ENCODE measurements at regions not wholly inside any gene's neighbourhood (a gene's known extent, or its start where the extent isn't known, plus 50 kb on each side); places are given as distances from the start of the nearest gene placed in this dataset.
A peak's percentile ranks its signal among the peaks of the same experiment; 100 is the strongest.
"Not testable (repeated sequence)": the region's sequence is repeated elsewhere in the genome, so short reads cannot be mapped to it uniquely, and the experiment has no call there.

- H3K36me3 ChIP-seq (ENCODE audit: low read depth): no peaks in the 10 kb centered on the region
- no peak overlapping the region for H3K4me3 ChIP-seq
- H3K4me1 ChIP-seq (ENCODE audit: insufficient read depth): peaks cover 15% of the 10 kb centered on the region
- peak overlapping the region; percentile 40; the same call in 1 of the 2 replicates for H2AFZ ChIP-seq
- TF ChIP-seq EZH2 (IDR thresholded peaks at IDR 0.05; ENCODE audit: insufficient read depth, poor library complexity, severe bottlenecking) (no peak), EZH2phosphoT487 (IDR thresholded peaks at IDR 0.05; ENCODE audit: insufficient read depth, low read depth) (no peak)
- no peak for DNase-seq
- peaks cover 17% of the 10 kb centered on the region; the same call in 1 of the 2 replicates for H3F3A ChIP-seq (ENCODE audit: insufficient read depth)
- H3K4me2 ChIP-seq (ENCODE audit: unreplicated experiment): no peak overlapping the region
- peak overlapping the region; percentile 47 for H3K9ac ChIP-seq
- 53 to 61% methylated on average over 2 of the region's 2 CpGs for WGBS, 2 experiments (ENCODE audit: low coverage in 1 of 2, low lambda C conversion rate in 2 of 2, missing lambda C conversion rate in 2 of 2)
- H3K27ac ChIP-seq: peak overlapping the region; percentile 69
- H3K9me2 ChIP-seq (ENCODE audit: insufficient read depth): no peaks in the 10 kb centered on the region
- H4K20me1 ChIP-seq (ENCODE audit: insufficient read depth): no peaks in the 10 kb centered on the region
- H3K27me3 ChIP-seq (replicated peaks; ENCODE audit: insufficient read depth): no peaks in the 10 kb centered on the region
- in situ Hi-C loops (cut with MboI): no loop called here
- H3K9me3 ChIP-seq (ENCODE audit: low read depth): no peaks in the 10 kb centered on the region
- no peaks in the 10 kb centered on the region for H3K79me2 ChIP-seq (ENCODE audit: insufficient read depth)
These were observed 277.1 kb upstream of the ECI2 start for GRCh38 chr6:4412488-4412887.

DNA sequence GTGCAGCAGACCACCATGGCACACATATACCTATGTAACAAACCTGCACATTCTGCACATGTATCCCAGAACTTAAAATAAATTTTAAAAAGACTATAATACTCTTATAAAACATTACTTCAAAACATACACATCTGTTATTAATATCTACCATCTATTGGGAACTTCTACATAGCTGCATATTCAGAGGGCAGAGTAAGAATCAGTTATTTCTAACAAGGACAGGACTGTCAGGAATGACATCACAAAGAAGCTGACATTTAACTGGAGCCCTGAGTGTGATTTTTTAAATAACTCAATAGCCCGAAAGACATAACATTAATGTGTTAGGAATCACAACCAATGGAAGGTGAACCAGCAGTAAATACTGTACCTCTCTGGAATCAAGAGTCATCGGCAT lies 276.7 kb upstream of the ECI2 start:
- H4K20me1 ChIP-seq (ENCODE audit: insufficient read depth): no peaks in the 10 kb centered on the region
- peak overlapping the region; percentile 40; the same call in 1 of the 2 replicates for H2AFZ ChIP-seq
- no peaks in the 10 kb centered on the region for H3K27me3 ChIP-seq (replicated peaks; ENCODE audit: insufficient read depth)
- H3K9me3 ChIP-seq (ENCODE audit: low read depth): no peaks in the 10 kb centered on the region
- 2 to 3% methylated on average over 2 of the region's 2 CpGs for WGBS, 2 experiments (ENCODE audit: low coverage in 1 of 2, low lambda C conversion rate in 2 of 2, missing lambda C conversion rate in 2 of 2)
- H3K9me2 ChIP-seq (ENCODE audit: insufficient read depth): no peaks in the 10 kb centered on the region
- H3K36me3 ChIP-seq (ENCODE audit: low read depth): no peaks in the 10 kb centered on the region
- H3F3A ChIP-seq (ENCODE audit: insufficient read depth): peaks cover 17% of the 10 kb centered on the region; the same call in 1 of the 2 replicates
- H3K79me2 ChIP-seq (ENCODE audit: insufficient read depth): no peaks in the 10 kb centered on the region
- H3K9ac ChIP-seq: peak overlapping the region; percentile 47; the same call in 1 of the 2 replicates
- in situ Hi-C loops (cut with MboI): no loop called here
- H3K4me2 ChIP-seq (ENCODE audit: unreplicated experiment): no peak overlapping the region
- peak; percentile 21 for DNase-seq
- peak overlapping the region; percentile 69 for H3K27ac ChIP-seq
- H3K4me1 ChIP-seq (ENCODE audit: insufficient read depth): peaks cover 15% of the 10 kb centered on the region
- TF ChIP-seq EZH2 (IDR thresholded peaks at IDR 0.05; ENCODE audit: insufficient read depth, poor library complexity, severe bottlenecking) (no peak), EZH2phosphoT487 (IDR thresholded peaks at IDR 0.05; ENCODE audit: insufficient read depth, low read depth) (no peak)
- H3K4me3 ChIP-seq: no peak overlapping the region

DNA sequence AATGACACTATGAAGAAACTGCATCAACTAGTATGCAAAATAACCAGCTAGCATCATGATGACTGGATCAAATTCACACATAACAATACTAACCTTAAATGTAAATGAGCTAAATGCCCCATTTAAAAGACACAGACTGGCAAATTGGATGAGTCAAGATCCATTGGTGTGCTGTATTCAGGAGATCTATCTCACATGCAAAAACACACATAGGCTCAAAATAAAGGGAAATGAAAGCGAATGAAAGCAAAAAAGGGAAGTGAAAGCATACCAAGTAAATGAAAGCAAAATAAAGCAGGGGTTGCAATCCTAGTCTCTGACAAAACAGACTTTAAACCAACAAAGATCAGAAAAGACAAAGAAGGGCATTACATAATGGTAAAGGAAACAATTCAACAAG lies 272.3 kb upstream of the ECI2 start:
- WGBS, 2 experiments (ENCODE audit: low coverage in 1 of 2, low lambda C conversion rate in 2 of 2, missing lambda C conversion rate in 2 of 2): 97 to 100% methylated on average over 1 of the region's 1 CpG
- H3K9me2 ChIP-seq (ENCODE audit: insufficient read depth); H3K27me3 ChIP-seq (replicated peaks; ENCODE audit: insufficient read depth); H3K27ac ChIP-seq; DNase-seq; H3K9ac ChIP-seq; H3K4me3 ChIP-seq; H3K4me1 ChIP-seq (ENCODE audit: insufficient read depth); H3K4me2 ChIP-seq (ENCODE audit: unreplicated experiment); H3K36me3 ChIP-seq (ENCODE audit: low read depth); H2AFZ ChIP-seq; in situ Hi-C loops (cut with MboI); H4K20me1 ChIP-seq (ENCODE audit: insufficient read depth); H3F3A ChIP-seq (ENCODE audit: insufficient read depth); H3K79me2 ChIP-seq (ENCODE audit: insufficient read depth); H3K9me3 ChIP-seq (ENCODE audit: low read depth): not testable (repeated sequence)

GRCh38 chr6:4405621-4406212 lies 270.3 kb upstream of the ECI2 start:
- Histone ChIP-seq H3K4me2 (ENCODE audit: unreplicated experiment) (no peak overlapping the region), H3K27me3 (replicated peaks; ENCODE audit: insufficient read depth) (no peaks in the 10 kb centered on the region), H2AFZ (no peak overlapping the region), H3K4me1 (ENCODE audit: insufficient read depth) (peaks cover 14% of the 10 kb centered on the region), H3K36me3 (ENCODE audit: low read depth) (no peaks in the 10 kb centered on the region), H3K9me2 (ENCODE audit: insufficient read depth) (no peaks in the 10 kb centered on the region), H4K20me1 (ENCODE audit: insufficient read depth) (no peaks in the 10 kb centered on the region), H3K4me3 (no peak overlapping the region), H3F3A (ENCODE audit: insufficient read depth) (no peaks in the 10 kb centered on the region), H3K9me3 (ENCODE audit: low read depth) (no peaks in the 10 kb centered on the region), H3K9ac (no peak overlapping the region), H3K27ac (no peak overlapping the region), H3K79me2 (ENCODE audit: insufficient read depth) (no peaks in the 10 kb centered on the region)
- WGBS, 2 experiments (ENCODE audit: low coverage in 1 of 2, low lambda C conversion rate in 2 of 2, missing lambda C conversion rate in 2 of 2): 77 to 80% methylated on average over 11 of the region's 11 CpGs
- no peak for TF ChIP-seq EZH2phosphoT487 (IDR thresholded peaks at IDR 0.05; ENCODE audit: insufficient read depth, low read depth)
- TF ChIP-seq EZH2 (IDR thresholded peaks at IDR 0.05; ENCODE audit: insufficient read depth, poor library complexity, severe bottlenecking): no peak
- DNase-seq: no peak
- in situ Hi-C loops (cut with MboI): no loop called here

GRCh38 chr6:4404415-4404814 lies 269.0 kb upstream of the ECI2 start:
- Histone ChIP-seq H2AFZ (no peak overlapping the region), H3K27me3 (replicated peaks; ENCODE audit: insufficient read depth) (no peaks in the 10 kb centered on the region), H3F3A (ENCODE audit: insufficient read depth) (no peaks in the 10 kb centered on the region), H3K4me3 (no peak overlapping the region), H3K4me2 (ENCODE audit: unreplicated experiment) (no peak overlapping the region), H3K9me2 (ENCODE audit: insufficient read depth) (no peaks in the 10 kb centered on the region), H3K9ac (no peak overlapping the region), H3K79me2 (ENCODE audit: insufficient read depth) (no peaks in the 10 kb centered on the region), H3K27ac (no peak overlapping the region), H4K20me1 (ENCODE audit: insufficient read depth) (no peaks in the 10 kb centered on the region), H3K36me3 (ENCODE audit: low read depth) (no peaks in the 10 kb centered on the region), H3K4me1 (ENCODE audit: insufficient read depth) (peaks cover 14% of the 10 kb centered on the region), H3K9me3 (ENCODE audit: low read depth) (no peaks in the 10 kb centered on the region)
- no peak for DNase-seq
- TF ChIP-seq EZH2 (IDR thresholded peaks at IDR 0.05; ENCODE audit: insufficient read depth, poor library complexity, severe bottlenecking): no peak
- TF ChIP-seq EZH2phosphoT487 (IDR thresholded peaks at IDR 0.05; ENCODE audit: insufficient read depth, low read depth): no peak
- in situ Hi-C loops (cut with MboI): no loop called here
- WGBS, 2 experiments (ENCODE audit: low coverage in 1 of 2, low lambda C conversion rate in 2 of 2, missing lambda C conversion rate in 2 of 2): 99 to 100% methylated on average over 2 of the region's 2 CpGs

Data from GM23248 (cell line).